Neural progenitor cell (in vitro differentiated cells): ENCODE measurements at regions not wholly inside any gene's neighbourhood (a gene's known extent, or its start where the extent isn't known, plus 50 kb on each side); places are given as distances from the start of the nearest gene placed in this dataset.

Experiments used
- DNase-seq: peaks from one replicate; pipeline ENCODE4 v3.0.0-alpha.2; 2016; ENCODE audit warnings: low spot score
- H2AFZ ChIP-seq: fragments of 200-600 bp; sonication (generic); replicated peaks from 2 replicates; pipeline ENCODE4 v1.6.1; 2016; ENCODE audit warnings: antibody characterized with exemption
- H3F3A ChIP-seq: fragments of 200-600 bp; sonication (generic); 2 replicates; pipeline ENCODE4 v1.6.1; 2016; ENCODE audit warnings: antibody characterized with exemption, low read depth
- H3K27ac ChIP-seq: fragments of 200-600 bp; sonication (generic); 2 replicates; pipeline ENCODE4 v1.5.1; 2016; ENCODE audit warnings: mild to moderate bottlenecking
- H3K27me3 ChIP-seq: fragments of 200-600 bp; sonication (generic); 2 replicates; pipeline ENCODE4 v1.6.1; 2016; ENCODE audit warnings: mild to moderate bottlenecking, moderate library complexity
- H3K36me3 ChIP-seq: fragments of 200-600 bp; sonication (generic); 2 replicates; pipeline ENCODE4 v1.5.1; 2016
- H3K4me1 ChIP-seq: fragments of 200-600 bp; sonication (generic); 2 replicates; pipeline ENCODE4 v1.6.1; 2016; ENCODE audit warnings: mixed run types
- H3K4me2 ChIP-seq: fragments of 200-600 bp; sonication (generic); 2 replicates; pipeline ENCODE4 v1.6.1; 2016
- H3K4me3 ChIP-seq: fragments of 200-600 bp; sonication (generic); 2 replicates; pipeline ENCODE4 v1.5.1; 2016
- H3K79me2 ChIP-seq: fragments of 200-600 bp; sonication (generic); 2 replicates; pipeline ENCODE4 v1.6.1; 2016; ENCODE audit warnings: low read depth
- H3K9ac ChIP-seq: fragments of 200-600 bp; sonication (generic); 2 replicates; pipeline ENCODE4 v1.6.1; 2016
- H3K9me3 ChIP-seq: fragments of 200-600 bp; sonication (generic); 2 replicates; pipeline ENCODE4 v1.5.1; 2016; ENCODE audit warnings: low read depth
- H4K20me1 ChIP-seq: fragments of 200-600 bp; sonication (generic); 2 replicates; pipeline ENCODE4 v1.6.1; 2016; ENCODE audit warnings: low read depth
- H3K27ac Mint-ChIP-seq: 3 replicates; pipeline ENCODE4 v1.8.0; 2021; ENCODE audit warnings: mixed read lengths
- H3K27me3 Mint-ChIP-seq: 2 replicates; pipeline ENCODE4 v1.8.0; 2022; ENCODE audit warnings: low read depth, mild to moderate bottlenecking, inconsistent platforms, moderate library complexity, mixed read lengths; ENCODE audit not compliant: insufficient read depth
- H3K36me3 Mint-ChIP-seq: 3 replicates; pipeline ENCODE4 v1.8.0; 2021; ENCODE audit warnings: mixed read lengths
- H3K4me1 Mint-ChIP-seq: 3 replicates; pipeline ENCODE4 v1.8.0; 2021; ENCODE audit warnings: mixed read lengths
- H3K4me3 Mint-ChIP-seq: 3 replicates; pipeline ENCODE4 v1.8.0; 2021; ENCODE audit warnings: mild to moderate bottlenecking, moderate library complexity, mixed read lengths
- H3K9me3 Mint-ChIP-seq: 3 replicates; pipeline ENCODE4 v1.8.0; 2020; ENCODE audit warnings: mixed read lengths
- EZH2 ChIP-seq: fragments of 200-600 bp; sonication (generic); IDR thresholded peaks from 2 replicates; pipeline ENCODE4 v1.6.1; 2017; ENCODE audit warnings: antibody characterized with exemption, mild to moderate bottlenecking, moderate library complexity
- EZH2phosphoT487 ChIP-seq: fragments of 200-600 bp; sonication (generic); IDR thresholded peaks from 2 replicates; pipeline ENCODE4 v1.6.1; 2017; ENCODE audit warnings: antibody characterized with exemption
- TF ChIP-seq, protein P1 (sequence below): fragments of 200-600 bp; sonication (generic); IDR thresholded peaks from 2 replicates; pipeline ENCODE4 v1.5.1; 2017; ENCODE audit warnings: antibody characterized with exemption, mild to moderate bottlenecking

DNA sequence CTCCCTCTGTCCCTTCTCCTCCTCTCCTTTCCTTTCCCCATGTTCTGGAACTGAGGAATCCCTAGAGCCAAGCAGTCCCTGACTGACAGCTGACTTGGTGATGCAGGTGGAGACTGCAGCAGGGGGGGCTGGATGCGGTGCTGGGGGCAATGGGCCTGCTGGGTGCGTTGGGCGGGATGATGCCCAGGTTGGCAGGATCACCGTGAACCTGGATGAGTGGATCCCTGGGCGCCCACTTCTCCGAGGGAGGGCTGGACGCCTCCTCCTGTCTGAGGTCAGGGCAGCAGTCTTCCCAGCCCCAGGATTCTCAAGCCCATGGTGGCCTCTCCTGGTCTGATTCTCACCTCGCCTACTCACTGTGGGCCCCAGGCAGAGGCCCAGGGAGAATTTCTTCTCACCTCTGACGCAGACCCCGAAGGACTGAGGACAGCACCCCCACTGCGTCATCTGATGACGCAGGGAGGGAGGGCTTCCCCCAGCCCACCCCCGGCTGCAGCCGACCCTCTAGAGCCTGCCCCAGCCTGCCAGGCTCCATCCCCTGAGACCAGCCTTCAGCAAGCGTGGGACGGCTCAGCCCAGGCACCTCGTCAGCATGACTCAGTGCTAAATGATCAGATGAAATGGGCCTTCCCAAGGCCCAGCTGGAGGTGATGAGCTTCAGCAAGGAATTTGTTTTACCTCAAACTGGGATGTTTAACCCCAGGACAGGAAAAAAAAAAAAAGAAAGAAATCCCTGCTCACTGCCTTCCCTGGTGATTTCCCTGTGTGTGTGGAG is 188.0 kb upstream of the TNRC6C start:
- no peak overlapping the region for H3K4me3 ChIP-seq
- H3K4me2 ChIP-seq: no peak overlapping the region
- H3K27me3 Mint-ChIP-seq: peaks cover 14% of the 10 kb centered on the region
- no peaks in the 10 kb centered on the region for H3K36me3 ChIP-seq
- no peaks in the 10 kb centered on the region for H4K20me1 ChIP-seq
- H3K9me3 ChIP-seq: no peaks in the 10 kb centered on the region
- peak overlapping the region; percentile 5 for H3K4me3 Mint-ChIP-seq
- peaks cover 7% of the 10 kb centered on the region for H3K4me1 ChIP-seq
- no peak overlapping the region for H2AFZ ChIP-seq
- H3F3A ChIP-seq: peaks cover 8% of the 10 kb centered on the region
- H3K27ac Mint-ChIP-seq: peak overlapping the region; percentile 46
- no peak overlapping the region for H3K27ac ChIP-seq
- no peak overlapping the region for H3K9ac ChIP-seq
- H3K4me1 Mint-ChIP-seq: peaks cover 28% of the 10 kb centered on the region
- H3K27me3 ChIP-seq: no peaks in the 10 kb centered on the region
- TF ChIP-seq, protein P1, sequence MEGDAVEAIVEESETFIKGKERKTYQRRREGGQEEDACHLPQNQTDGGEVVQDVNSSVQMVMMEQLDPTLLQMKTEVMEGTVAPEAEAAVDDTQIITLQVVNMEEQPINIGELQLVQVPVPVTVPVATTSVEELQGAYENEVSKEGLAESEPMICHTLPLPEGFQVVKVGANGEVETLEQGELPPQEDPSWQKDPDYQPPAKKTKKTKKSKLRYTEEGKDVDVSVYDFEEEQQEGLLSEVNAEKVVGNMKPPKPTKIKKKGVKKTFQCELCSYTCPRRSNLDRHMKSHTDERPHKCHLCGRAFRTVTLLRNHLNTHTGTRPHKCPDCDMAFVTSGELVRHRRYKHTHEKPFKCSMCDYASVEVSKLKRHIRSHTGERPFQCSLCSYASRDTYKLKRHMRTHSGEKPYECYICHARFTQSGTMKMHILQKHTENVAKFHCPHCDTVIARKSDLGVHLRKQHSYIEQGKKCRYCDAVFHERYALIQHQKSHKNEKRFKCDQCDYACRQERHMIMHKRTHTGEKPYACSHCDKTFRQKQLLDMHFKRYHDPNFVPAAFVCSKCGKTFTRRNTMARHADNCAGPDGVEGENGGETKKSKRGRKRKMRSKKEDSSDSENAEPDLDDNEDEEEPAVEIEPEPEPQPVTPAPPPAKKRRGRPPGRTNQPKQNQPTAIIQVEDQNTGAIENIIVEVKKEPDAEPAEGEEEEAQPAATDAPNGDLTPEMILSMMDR: no peak
- TF ChIP-seq EZH2: no peak
- TF ChIP-seq EZH2phosphoT487: no peak
- no peaks in the 10 kb centered on the region for H3K79me2 ChIP-seq
- H3K36me3 Mint-ChIP-seq: no peaks in the 10 kb centered on the region
- DNase-seq: no peak
- peaks cover 6% of the 10 kb centered on the region for H3K9me3 Mint-ChIP-seq

DNA sequence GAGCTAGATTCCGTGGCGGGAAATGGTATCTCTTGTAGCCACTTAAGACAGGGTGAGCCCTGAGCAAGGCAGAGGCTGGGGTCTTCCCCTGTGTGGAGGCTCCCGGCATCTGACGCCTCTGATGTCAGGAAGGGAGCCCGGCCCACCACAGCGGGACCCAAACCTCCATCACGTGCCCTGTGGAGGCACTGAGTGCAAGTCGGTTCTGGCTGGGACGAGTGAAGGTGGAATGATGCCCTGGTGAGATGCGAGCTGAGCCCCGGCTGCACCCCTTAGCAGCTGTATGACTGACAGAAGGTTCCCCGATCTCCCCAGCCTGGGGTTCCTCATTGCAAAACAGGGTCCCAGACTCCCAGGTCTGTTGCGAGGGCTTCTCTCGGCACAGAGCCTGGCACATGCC is 187.4 kb upstream of the TNRC6C start:
- H3K9me3 ChIP-seq: no peaks in the 10 kb centered on the region
- peak overlapping the region; percentile 46 for H3K27ac Mint-ChIP-seq
- H3K4me3 ChIP-seq: no peak overlapping the region

DNA sequence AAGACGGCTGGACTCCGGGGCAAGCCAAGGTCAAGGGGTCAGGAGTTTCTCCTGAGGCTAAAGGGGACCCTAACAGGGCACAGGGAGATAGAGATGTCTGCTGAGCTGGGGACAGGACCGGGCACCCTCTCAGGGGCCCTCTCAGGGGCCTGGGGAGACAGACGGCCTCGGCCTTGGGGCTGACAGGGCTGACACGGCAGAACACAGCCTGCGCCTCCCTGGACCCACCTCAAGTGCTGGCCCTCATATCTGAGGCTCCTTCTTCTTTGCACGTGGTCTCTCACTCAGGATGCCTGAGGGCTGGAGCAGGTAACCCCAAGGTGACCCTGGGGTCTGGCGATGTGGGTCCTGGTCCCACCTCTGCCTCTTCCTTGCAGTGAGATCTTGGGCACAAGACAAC is 186.9 kb upstream of the TNRC6C start:
- H3K27ac ChIP-seq: no peak overlapping the region
- H3K27ac Mint-ChIP-seq: no peak overlapping the region

More for the DNA sequence above, 187.4 kb upstream of the TNRC6C start:
- Mint-ChIP-seq H3K4me3 (peak overlapping the region; percentile 5), H3K36me3 (no peaks in the 10 kb centered on the region), H3K4me1 (peaks cover 28% of the 10 kb centered on the region), H3K27me3 (peaks cover 14% of the 10 kb centered on the region), H3K9me3 (peaks cover 6% of the 10 kb centered on the region)
- Histone ChIP-seq H3K4me1 (peaks cover 7% of the 10 kb centered on the region), H3K79me2 (no peaks in the 10 kb centered on the region), H3K4me2 (no peak overlapping the region), H4K20me1 (no peaks in the 10 kb centered on the region), H3F3A (peaks cover 8% of the 10 kb centered on the region), H3K9ac (no peak overlapping the region), H2AFZ (no peak overlapping the region), H3K27me3 (no peaks in the 10 kb centered on the region), H3K36me3 (no peaks in the 10 kb centered on the region), H3K27ac (no peak overlapping the region)
- TF ChIP-seq EZH2phosphoT487 (no peak), EZH2 (no peak)
- TF ChIP-seq, protein P1: no peak
- no peak for DNase-seq

More for the DNA sequence above, 186.9 kb upstream of the TNRC6C start:
- no peaks in the 10 kb centered on the region for H3K9me3 ChIP-seq
- H3K4me1 ChIP-seq: peaks cover 7% of the 10 kb centered on the region
- H3K36me3 ChIP-seq: no peaks in the 10 kb centered on the region
- Mint-ChIP-seq H3K4me1 (peaks cover 28% of the 10 kb centered on the region), H3K36me3 (no peaks in the 10 kb centered on the region), H3K27me3 (peaks cover 14% of the 10 kb centered on the region), H3K4me3 (no peak overlapping the region), H3K9me3 (peaks cover 6% of the 10 kb centered on the region)
- H2AFZ ChIP-seq: no peak overlapping the region
- no peak overlapping the region for H3K4me3 ChIP-seq
- H3K9ac ChIP-seq: no peak overlapping the region
- no peak overlapping the region for H3K4me2 ChIP-seq
- no peaks in the 10 kb centered on the region for H4K20me1 ChIP-seq
- H3F3A ChIP-seq: peaks cover 8% of the 10 kb centered on the region
- H3K27me3 ChIP-seq: no peaks in the 10 kb centered on the region
- H3K79me2 ChIP-seq: no peaks in the 10 kb centered on the region
- DNase-seq: no peak
- TF ChIP-seq EZH2phosphoT487 (no peak), EZH2 (no peak)
- TF ChIP-seq, protein P1: no peak
